Stimulated activated CD4-positive, alpha-beta T cell treated with anti-CD3 and anti-CD28 coated beads, Interleukin-2, amount 100 ng/mL, for 4 hours (primary cell): ENCODE measurements at regions not wholly inside any gene's neighbourhood (a gene's known extent, or its start where the extent isn't known, plus 50 kb on each side); places are given as distances from the start of the nearest gene placed in this dataset.
"Not testable (repeated sequence)": the region's sequence is repeated elsewhere in the genome, so short reads cannot be mapped to it uniquely, and the experiment has no call there.

Experiments used
- DNase-seq: peaks from one replicate; pipeline ENCODE4 v3.0.0-alpha.2; 2020; ENCODE audit warnings: low read depth

GRCh38 chr6:134553936-134554335 is 236.0 kb upstream of the SGK1 start:
- no peak for DNase-seq

- no peak for DNase-seq
Measured at GRCh38 chr6:134551245-134551960, 233.5 kb upstream of the SGK1 start.

GRCh38 chr6:134550604-134551003 is 232.7 kb upstream of the SGK1 start:
- no peak for DNase-seq

GRCh38 chr6:134549854-134550253 is 231.9 kb upstream of the SGK1 start:
- no peak for DNase-seq

GRCh38 chr6:134546962-134547645 is 229.2 kb upstream of the SGK1 start:
- no peak for DNase-seq

- no peak for DNase-seq
Measured at GRCh38 chr6:134544737-134545136, 226.8 kb upstream of the SGK1 start.

- DNase-seq = no peak
Measured at GRCh38 chr6:134543128-134543527, 225.2 kb upstream of the SGK1 start.

- no peak for DNase-seq
Measured at GRCh38 chr6:134541001-134541400, 223.1 kb upstream of the SGK1 start.

- DNase-seq = no peak
Measured at GRCh38 chr6:134539865-134540323, 222.0 kb upstream of the SGK1 start.

- not testable (repeated sequence) for DNase-seq
Measured at GRCh38 chr6:134537765-134538164, 219.9 kb upstream of the SGK1 start.

GRCh38 chr6:134537146-134537555 is 219.2 kb upstream of the SGK1 start:
- DNase-seq = no peak

- no peak for DNase-seq
Measured at GRCh38 chr6:134535831-134536230, 217.9 kb upstream of the SGK1 start.

- peak; percentile 11 for DNase-seq
Measured at GRCh38 chr6:134534708-134535149, 216.8 kb upstream of the SGK1 start.

GRCh38 chr6:134533991-134534390 is 216.1 kb upstream of the SGK1 start:
- DNase-seq = no peak

- no peak for DNase-seq
Measured at GRCh38 chr6:134532694-134533624, 215.0 kb upstream of the SGK1 start.

- DNase-seq = no peak
Measured at GRCh38 chr6:134531611-134532010, 213.7 kb upstream of the SGK1 start.

GRCh38 chr6:134531188-134531551 is 213.3 kb upstream of the SGK1 start:
- no peak for DNase-seq

- DNase-seq = no peak
Measured at GRCh38 chr6:134529921-134530320, 212.0 kb upstream of the SGK1 start.

GRCh38 chr6:134529305-134529704 is 211.4 kb upstream of the SGK1 start:
- DNase-seq = no peak

- DNase-seq = no peak
Measured at GRCh38 chr6:134527108-134527787, 209.3 kb upstream of the SGK1 start.

- no peak for DNase-seq
Measured at GRCh38 chr6:134525190-134525868, 207.4 kb upstream of the SGK1 start.
